HG03442 (cell line): ENCODE measurements at regions not wholly inside any gene's neighbourhood (a gene's known extent, or its start where the extent isn't known, plus 50 kb on each side); places are given as distances from the start of the nearest gene placed in this dataset.
"Not testable (repeated sequence)": the region's sequence is repeated elsewhere in the genome, so short reads cannot be mapped to it uniquely, and the experiment has no call there.

ENCODE experiments used
- ATAC-seq: cut with Tn5 transposase; IDR thresholded peaks from one replicate; pipeline ENCODE4 v1.9.1; 2021; ENCODE audit warnings: mild to moderate bottlenecking, moderate library complexity; ENCODE audit not compliant: unreplicated experiment

GRCh38 chr2:58318949-58319348 lies 77.8 kb upstream of the FANCL start:
- not testable (repeated sequence) for ATAC-seq

GRCh38 chr2:58313926-58314325 lies 72.8 kb upstream of the FANCL start:
- ATAC-seq, result no peak

- ATAC-seq, result no peak
Observed at GRCh38 chr2:58308435-58308834, 67.3 kb upstream of the FANCL start.

- ATAC-seq, result no peak
Observed at GRCh38 chr2:58304843-58305242, 63.7 kb upstream of the FANCL start.

- ATAC-seq, result no peak
Observed at GRCh38 chr2:58299123-58299522, 58.0 kb upstream of the FANCL start.

GRCh38 chr2:58293056-58293455 lies 51.9 kb upstream of the FANCL start:
- ATAC-seq, result no peak

- no peak for ATAC-seq
Observed at GRCh38 chr2:58291726-58292438, 50.8 kb upstream of the FANCL start.
